HG03060 (cell line): ENCODE measurements at regions not wholly inside any gene's neighbourhood (a gene's known extent, or its start where the extent isn't known, plus 50 kb on each side); places are given as distances from the start of the nearest gene placed in this dataset.
"Not testable (repeated sequence)": the region's sequence is repeated elsewhere in the genome, so short reads cannot be mapped to it uniquely, and the experiment has no call there.

Source experiments
- ATAC-seq: cut with Tn5 transposase; IDR thresholded peaks from one replicate; pipeline ENCODE4 v1.9.1; 2021; ENCODE audit warnings: low read depth, moderate number of reproducible peaks; ENCODE audit not compliant: unreplicated experiment

DNA sequence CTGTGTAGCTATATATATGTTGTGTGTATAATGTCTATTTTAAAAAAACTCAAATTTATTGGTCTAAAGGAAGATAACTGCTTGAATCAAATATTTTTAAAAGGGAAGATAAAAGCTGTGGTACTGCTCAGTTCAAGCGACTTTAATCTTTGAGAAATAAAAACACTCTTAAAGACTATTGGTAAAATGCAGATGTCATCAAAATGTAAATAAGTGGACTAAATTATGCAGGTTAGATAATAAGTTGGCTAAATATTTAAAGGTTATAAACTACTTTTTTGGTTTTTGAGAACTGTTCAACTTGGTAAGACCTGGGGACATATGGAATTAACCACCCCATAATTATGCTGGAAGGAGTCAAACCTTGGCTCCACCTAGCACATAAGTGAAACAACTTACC lies 144.7 kb upstream of the ITM2A start:
- ATAC-seq, result no peak

DNA sequence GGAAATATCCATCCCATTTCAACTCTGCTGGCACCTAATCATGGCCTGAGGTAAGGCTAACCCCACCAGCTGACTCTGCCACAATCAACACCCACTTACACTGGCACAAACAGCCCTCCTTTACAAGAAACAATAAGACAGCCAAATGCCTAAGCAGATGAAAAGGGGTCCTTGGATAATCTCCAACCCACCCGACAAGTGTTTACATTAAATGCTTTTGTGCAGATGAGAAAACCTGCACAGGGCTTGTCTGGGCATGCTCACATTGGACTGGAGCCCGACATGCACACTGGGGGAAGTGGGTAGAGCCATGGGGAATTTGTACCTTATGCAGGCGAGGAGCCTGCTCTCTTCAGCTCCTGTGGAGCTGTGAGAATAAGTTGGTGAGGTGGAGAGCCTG lies 138.9 kb upstream of the ITM2A start:
- no peak for ATAC-seq

DNA sequence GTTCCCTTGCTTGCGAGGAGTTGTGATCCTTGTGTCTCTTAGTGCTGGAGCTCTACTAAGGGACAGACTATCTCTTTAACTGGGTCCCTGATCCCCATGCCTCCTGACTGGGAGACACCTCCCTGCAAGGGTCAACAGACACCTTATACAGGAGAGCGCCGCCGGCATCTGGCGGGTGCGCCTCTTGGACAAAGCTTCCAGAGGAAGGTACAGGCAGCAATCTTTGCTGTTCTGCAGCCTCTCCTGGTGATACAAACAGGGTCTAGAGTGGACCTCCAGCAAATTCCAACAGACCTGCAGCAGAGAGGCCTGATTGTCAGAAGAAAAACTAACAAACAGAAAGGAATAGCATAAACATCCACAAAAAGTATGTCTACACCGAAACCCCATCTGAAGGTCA lies 115.6 kb upstream of the ITM2A start:
- ATAC-seq, result no peak

DNA sequence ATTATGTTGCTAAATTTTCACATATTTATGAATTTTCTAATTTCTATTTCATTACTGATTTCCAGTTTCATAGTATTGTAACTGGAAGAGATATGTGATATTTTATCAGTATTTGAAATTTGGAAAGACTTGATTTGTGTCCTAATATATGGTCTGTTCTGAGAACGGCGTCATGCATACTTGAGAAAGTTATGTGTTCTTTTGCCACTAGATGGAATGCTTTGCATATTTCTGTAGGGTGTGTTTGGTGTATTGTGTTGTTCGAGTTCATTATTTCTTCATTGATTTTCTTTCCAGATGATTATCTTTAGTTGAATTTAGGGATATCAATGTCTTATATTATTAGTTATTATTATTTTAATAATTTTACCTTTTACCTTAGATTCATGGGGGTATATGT lies 110.6 kb upstream of the ITM2A start:
- no peak for ATAC-seq

DNA sequence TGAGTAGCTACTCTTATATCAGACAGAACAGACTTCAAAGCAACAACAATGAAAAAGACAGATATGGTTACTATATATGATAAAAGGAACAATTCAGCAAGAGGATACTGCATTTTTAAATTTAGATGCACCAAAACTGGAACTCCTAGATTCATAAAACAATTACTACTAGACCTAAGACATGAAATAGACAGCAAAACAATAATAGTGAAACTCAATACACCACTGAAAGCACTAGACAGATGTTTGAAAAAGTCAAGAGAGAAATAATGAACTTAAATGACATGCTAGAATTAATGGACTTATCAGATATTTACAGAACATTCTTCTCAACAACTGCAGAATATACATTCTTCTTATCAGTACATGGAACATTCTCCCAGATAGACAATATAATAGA lies 99.5 kb upstream of the ITM2A start:
- ATAC-seq, result no peak

DNA sequence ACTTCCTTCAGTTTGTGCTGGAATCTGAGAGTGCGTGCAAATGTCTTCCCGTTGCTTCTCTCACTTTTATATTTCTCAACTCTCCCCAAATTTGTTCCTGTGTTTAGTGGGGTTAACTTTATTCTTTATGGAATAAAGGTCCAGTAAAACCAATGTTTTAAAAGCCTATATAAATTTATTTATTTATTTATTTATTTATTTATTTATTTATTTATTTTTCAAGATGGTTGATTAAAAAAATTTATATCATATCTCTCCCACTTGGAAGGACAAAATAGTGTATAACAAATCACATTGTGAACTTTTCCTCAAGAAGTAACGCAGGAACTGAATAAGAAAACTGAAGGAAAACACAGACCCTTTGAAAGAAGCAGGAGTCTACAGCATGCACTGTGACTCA lies 95.3 kb upstream of the ITM2A start:
- ATAC-seq, result no peak

DNA sequence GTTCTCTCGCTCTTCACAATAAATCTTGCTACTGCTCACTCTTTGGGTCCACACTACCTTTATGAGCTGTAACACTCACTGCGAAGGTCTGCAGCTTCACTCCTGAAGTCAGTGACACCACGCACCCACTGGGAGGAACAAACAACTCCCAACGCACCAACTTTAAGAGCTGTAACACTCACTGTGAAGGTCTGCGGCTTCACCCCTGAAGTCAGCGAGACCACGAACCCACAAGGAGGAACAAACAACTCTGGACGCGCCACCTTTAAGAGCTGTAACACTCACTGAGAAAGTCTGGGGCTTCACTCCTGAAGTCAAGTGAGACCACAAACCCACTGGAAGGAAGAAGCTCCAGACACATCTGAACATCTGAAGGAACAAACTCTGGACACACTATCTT lies 89.5 kb upstream of the ITM2A start:
- ATAC-seq, result not testable (repeated sequence)

DNA sequence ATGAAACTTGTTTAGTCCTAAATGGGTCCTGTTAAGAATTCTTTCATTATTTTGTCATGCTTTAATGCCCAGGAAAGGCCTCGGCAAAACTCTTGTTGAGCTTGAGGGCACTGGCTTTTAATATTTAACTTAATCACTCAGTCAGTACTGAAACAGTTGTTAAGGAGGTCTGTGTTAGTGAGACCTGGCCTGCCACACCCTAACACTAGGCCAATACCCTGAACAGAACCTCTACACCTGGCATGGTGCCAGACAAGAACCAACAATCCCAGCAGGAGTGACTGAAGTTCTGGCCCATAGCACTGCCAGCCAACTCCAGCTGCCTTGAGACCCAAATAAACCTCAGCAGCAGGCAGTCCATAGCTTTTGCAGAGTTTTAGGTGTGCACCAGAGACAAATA lies 85.7 kb upstream of the ITM2A start:
- no peak for ATAC-seq

DNA sequence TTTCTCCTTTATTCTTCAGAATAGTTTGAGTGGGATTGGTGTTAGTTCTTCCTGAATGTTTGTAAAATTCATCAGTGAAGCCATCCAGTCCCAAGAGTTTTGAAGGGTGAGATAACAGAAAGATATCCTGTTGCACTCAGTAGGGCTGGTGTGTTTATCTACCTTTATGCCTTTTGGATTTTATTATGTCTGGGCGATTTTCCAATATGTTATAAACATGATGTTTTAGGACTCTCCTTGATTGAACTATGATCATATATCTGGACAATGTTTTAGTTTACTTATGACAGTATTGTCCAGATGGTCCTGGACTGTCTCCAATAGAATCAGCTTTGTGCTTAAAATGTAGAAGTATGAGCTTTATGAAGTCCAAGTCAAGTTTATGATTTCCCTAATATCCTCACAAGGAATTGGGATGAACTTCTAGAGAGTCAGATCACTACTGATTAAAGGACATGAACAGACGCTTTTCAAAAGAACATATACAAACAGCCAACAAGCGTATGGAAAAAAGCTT lies 77.6 kb upstream of the ITM2A start:
- ATAC-seq, result no peak

DNA sequence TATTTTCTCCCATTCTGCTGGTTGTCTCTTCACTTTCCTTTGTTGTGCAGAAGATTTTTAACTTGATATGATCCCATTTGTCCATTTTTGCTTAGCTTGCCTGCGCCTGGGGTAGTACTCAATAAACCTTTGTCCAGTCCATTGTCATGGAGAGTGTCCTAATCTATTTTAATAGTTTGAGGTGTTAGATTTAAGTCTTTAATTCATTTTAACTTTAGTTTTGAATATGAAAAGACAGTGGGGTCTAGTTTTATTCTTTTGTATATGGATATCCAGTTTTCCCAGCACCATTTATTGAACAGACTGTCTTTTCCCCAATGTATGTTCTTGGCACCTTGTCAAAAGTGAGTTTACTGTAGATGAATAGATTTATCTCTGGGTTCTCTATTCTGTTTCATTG lies 76.0 kb upstream of the ITM2A start:
- ATAC-seq, result no peak

DNA sequence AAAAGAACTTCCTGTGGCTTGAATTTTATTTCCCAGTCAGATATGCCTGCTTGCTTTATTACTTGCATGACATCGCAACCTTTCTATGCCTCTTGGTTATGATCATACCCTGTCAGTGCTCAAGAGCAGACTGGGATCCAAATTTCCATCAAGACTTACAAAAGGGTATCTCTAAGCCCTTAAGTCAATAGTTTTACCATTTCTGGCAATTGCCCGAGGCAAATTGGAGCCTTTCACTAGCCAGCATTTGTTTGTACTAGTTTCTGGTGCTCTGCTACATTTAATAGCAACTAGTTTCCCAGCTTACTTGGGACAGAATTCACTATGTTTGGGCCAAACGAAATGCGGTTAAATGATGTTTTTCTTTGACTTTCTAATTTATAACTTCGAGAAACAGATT lies 73.2 kb upstream of the ITM2A start:
- no peak for ATAC-seq
